ENCODE measurements at regions not wholly inside any gene's neighbourhood (a gene's known extent, or its start where the extent isn't known, plus 50 kb on each side); places are given as distances from the start of the nearest gene placed in this dataset.

DNA sequence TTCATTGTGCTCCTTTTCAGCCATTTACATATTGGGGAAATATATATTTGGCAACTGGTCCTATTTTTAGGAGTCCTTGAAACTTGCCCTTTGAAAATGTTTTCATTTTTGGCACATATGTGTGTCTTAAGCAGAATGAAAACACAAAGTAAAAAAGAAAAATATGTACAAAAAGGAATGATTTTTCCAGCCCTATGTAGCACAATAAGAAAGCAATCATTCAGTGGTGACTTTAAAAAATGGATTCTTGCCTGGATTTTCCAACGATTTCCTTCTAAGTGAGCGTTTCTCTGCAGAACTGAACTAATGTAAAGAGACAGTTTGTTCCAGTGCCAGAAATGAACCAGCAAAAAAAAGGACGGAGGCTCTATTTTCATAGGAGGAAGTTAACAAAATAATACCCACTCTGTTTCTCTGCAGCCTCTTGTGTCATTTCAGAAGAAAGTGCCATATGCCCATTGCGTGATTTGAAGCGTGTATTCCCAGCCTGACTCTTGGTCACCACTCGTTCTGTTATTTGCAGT is 340.1 kb downstream of the SETD4 start:
- no peaks in the 10 kb centered on the region for H3K4me1 ChIP-seq (ENCODE audit: insufficient read depth)
- H3K27me3 ChIP-seq (replicated peaks; ENCODE audit: insufficient read depth): peaks cover 23% of the 10 kb centered on the region
- H3F3A ChIP-seq (ENCODE audit: insufficient read depth): no peaks in the 10 kb centered on the region
- no peak overlapping the region for H2AFZ ChIP-seq
- TF ChIP-seq EZH2phosphoT487 (IDR thresholded peaks at IDR 0.05; ENCODE audit: insufficient read depth, low read depth): no peak
- TF ChIP-seq EZH2 (IDR thresholded peaks at IDR 0.05; ENCODE audit: insufficient read depth, poor library complexity, severe bottlenecking): no peak
- H3K9me2 ChIP-seq (ENCODE audit: insufficient read depth): no peaks in the 10 kb centered on the region
- no peak overlapping the region for H3K27ac ChIP-seq
- 24 to 35% methylated on average over 6 of the region's 6 CpGs for WGBS, 2 experiments (ENCODE audit: low coverage in 1 of 2, low lambda C conversion rate in 2 of 2, missing lambda C conversion rate in 2 of 2)
- H3K79me2 ChIP-seq (ENCODE audit: insufficient read depth): no peaks in the 10 kb centered on the region
- H3K36me3 ChIP-seq (ENCODE audit: low read depth): no peaks in the 10 kb centered on the region
- H3K9me3 ChIP-seq (ENCODE audit: low read depth): no peaks in the 10 kb centered on the region
- in situ Hi-C loops (cut with MboI): no loop called here
- no peak overlapping the region for H3K4me3 ChIP-seq
- no peak overlapping the region for H3K9ac ChIP-seq
- no peaks in the 10 kb centered on the region for H4K20me1 ChIP-seq (ENCODE audit: insufficient read depth)
- no peak overlapping the region for H3K4me2 ChIP-seq (ENCODE audit: unreplicated experiment)
- DNase-seq: no peak

DNA sequence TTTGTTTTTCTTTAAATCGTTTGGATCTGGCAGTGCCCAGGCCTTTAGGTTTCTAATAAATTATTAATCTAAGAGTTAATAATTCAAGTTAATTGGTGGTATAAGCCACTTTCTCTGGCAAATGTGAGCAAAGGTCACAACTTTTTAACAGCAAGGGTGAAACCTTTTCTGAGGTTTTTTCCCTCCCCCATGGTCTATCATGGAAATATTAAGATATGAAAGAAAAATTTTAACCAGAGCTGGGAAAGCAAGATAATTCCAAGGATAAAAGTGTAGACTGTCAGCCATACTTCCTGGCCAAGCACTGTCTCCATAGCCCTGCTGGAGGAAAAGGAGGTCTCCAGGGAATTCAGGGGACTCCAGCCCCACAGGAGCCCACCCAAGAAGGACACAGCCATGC is 341.2 kb downstream of the SETD4 start:
- Histone ChIP-seq H2AFZ (no peak overlapping the region), H3K9me3 (ENCODE audit: low read depth) (no peaks in the 10 kb centered on the region), H3K4me3 (no peak overlapping the region), H3K27ac (no peak overlapping the region), H4K20me1 (ENCODE audit: insufficient read depth) (no peaks in the 10 kb centered on the region), H3K36me3 (ENCODE audit: low read depth) (no peaks in the 10 kb centered on the region), H3K9me2 (ENCODE audit: insufficient read depth) (no peaks in the 10 kb centered on the region), H3K9ac (no peak overlapping the region), H3K4me1 (ENCODE audit: insufficient read depth) (no peaks in the 10 kb centered on the region), H3K27me3 (replicated peaks; ENCODE audit: insufficient read depth) (peaks cover 28% of the 10 kb centered on the region), H3F3A (ENCODE audit: insufficient read depth) (no peaks in the 10 kb centered on the region), H3K4me2 (ENCODE audit: unreplicated experiment) (no peak overlapping the region), H3K79me2 (ENCODE audit: insufficient read depth) (no peaks in the 10 kb centered on the region)
- TF ChIP-seq EZH2phosphoT487 (IDR thresholded peaks at IDR 0.05; ENCODE audit: insufficient read depth, low read depth) (no peak), EZH2 (IDR thresholded peaks at IDR 0.05; ENCODE audit: insufficient read depth, poor library complexity, severe bottlenecking) (no peak)
- WGBS, 2 experiments (ENCODE audit: low coverage in 1 of 2, low lambda C conversion rate in 2 of 2, missing lambda C conversion rate in 2 of 2): 69 to 76% methylated on average over 1 of the region's 1 CpG
- DNase-seq: no peak
- in situ Hi-C loops (cut with MboI): no loop called here

DNA sequence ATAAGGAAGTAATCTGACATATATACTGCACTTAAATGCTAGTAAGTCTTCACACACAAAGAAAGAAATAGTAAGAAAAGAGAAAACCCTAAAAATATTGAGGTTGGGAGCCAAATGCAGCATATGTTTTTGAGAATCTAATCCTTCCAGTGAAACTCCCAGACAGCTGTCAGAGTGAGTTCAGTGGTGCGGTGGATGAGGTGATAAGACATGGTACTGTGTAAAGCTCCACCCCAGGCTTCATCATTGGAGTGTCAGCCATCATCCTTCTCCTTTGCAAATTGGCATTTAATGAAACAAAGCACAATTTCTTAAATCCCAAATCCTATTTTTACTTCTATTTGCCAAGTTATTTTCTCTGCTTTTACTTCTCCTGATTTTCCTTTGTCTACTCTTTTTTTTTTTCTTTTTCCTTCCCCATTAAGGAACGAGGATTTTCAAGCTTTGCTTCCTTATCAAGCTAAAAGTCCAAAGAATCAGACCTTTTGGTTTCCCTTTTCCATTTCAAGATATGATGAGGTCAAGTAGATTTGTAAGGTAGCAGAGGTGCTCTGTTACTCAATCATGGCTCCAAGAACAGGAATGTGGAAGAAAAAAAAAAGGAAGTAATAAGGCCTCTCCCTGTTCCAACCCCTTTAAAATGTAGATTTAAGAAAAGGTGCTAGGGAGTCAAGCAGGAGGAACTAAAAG is 343.3 kb downstream of the SETD4 start:
- no peaks in the 10 kb centered on the region for H3K9me2 ChIP-seq (ENCODE audit: insufficient read depth)
- no peak overlapping the region for H3K4me3 ChIP-seq
- H4K20me1 ChIP-seq (ENCODE audit: insufficient read depth): no peaks in the 10 kb centered on the region
- no peaks in the 10 kb centered on the region for H3F3A ChIP-seq (ENCODE audit: insufficient read depth)
- no peaks in the 10 kb centered on the region for H3K79me2 ChIP-seq (ENCODE audit: insufficient read depth)
- H3K9ac ChIP-seq: no peak overlapping the region
- no peaks in the 10 kb centered on the region for H3K36me3 ChIP-seq (ENCODE audit: low read depth)
- H3K4me1 ChIP-seq (ENCODE audit: insufficient read depth): no peaks in the 10 kb centered on the region
- H3K27ac ChIP-seq: no peak overlapping the region
- H3K9me3 ChIP-seq (ENCODE audit: low read depth): no peaks in the 10 kb centered on the region
- no peak for TF ChIP-seq EZH2phosphoT487 (IDR thresholded peaks at IDR 0.05; ENCODE audit: insufficient read depth, low read depth)
- no peak for TF ChIP-seq EZH2 (IDR thresholded peaks at IDR 0.05; ENCODE audit: insufficient read depth, poor library complexity, severe bottlenecking)
- no peak overlapping the region for H2AFZ ChIP-seq
- no peak for DNase-seq
- 27 to 28% methylated on average over 2 of the region's 2 CpGs for WGBS, 2 experiments (ENCODE audit: low coverage in 1 of 2, low lambda C conversion rate in 2 of 2, missing lambda C conversion rate in 2 of 2)
- in situ Hi-C loops (cut with MboI): no loop called here
- H3K4me2 ChIP-seq (ENCODE audit: unreplicated experiment): no peak overlapping the region
- H3K27me3 ChIP-seq (replicated peaks; ENCODE audit: insufficient read depth): peaks cover 28% of the 10 kb centered on the region

DNA sequence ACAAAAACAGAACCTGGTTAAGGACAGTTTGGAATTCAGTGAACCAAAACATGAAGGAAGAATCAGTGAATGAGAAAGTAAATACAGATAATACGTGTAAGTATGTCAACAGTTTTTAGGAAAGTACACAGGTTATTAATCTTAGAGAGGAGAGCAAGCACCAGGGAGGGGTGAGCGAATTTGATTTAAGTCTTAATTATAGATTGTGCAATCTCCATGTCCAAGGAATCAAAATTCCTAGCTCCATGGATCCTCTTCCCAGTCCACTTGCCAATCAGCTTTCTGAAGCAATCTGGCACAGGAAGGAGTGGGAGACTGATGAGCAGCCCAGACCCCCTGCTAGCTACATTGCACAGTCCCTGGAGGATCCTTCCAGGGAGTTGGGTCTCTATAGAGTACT is 346.4 kb downstream of the SETD4 start:
- in situ Hi-C loops (cut with MboI): no loop called here
- Histone ChIP-seq H3K4me1 (ENCODE audit: insufficient read depth) (no peaks in the 10 kb centered on the region), H3F3A (ENCODE audit: insufficient read depth) (no peaks in the 10 kb centered on the region), H3K9ac (no peak overlapping the region), H4K20me1 (ENCODE audit: insufficient read depth) (no peaks in the 10 kb centered on the region), H2AFZ (no peak overlapping the region), H3K4me2 (ENCODE audit: unreplicated experiment) (no peak overlapping the region), H3K9me3 (ENCODE audit: low read depth) (no peaks in the 10 kb centered on the region), H3K36me3 (ENCODE audit: low read depth) (no peaks in the 10 kb centered on the region), H3K9me2 (ENCODE audit: insufficient read depth) (no peaks in the 10 kb centered on the region), H3K27me3 (replicated peaks; ENCODE audit: insufficient read depth) (peaks cover 23% of the 10 kb centered on the region), H3K4me3 (no peak overlapping the region), H3K27ac (no peak overlapping the region), H3K79me2 (ENCODE audit: insufficient read depth) (no peaks in the 10 kb centered on the region)
- DNase-seq: no peak
- TF ChIP-seq EZH2phosphoT487 (IDR thresholded peaks at IDR 0.05; ENCODE audit: insufficient read depth, low read depth): no peak
- no peak for TF ChIP-seq EZH2 (IDR thresholded peaks at IDR 0.05; ENCODE audit: insufficient read depth, poor library complexity, severe bottlenecking)
- 45 to 59% methylated on average over 2 of the region's 2 CpGs for WGBS, 2 experiments (ENCODE audit: low coverage in 1 of 2, low lambda C conversion rate in 2 of 2, missing lambda C conversion rate in 2 of 2)
